CD14-positive monocyte (primary cell): ENCODE measurements at regions not wholly inside any gene's neighbourhood (a gene's known extent, or its start where the extent isn't known, plus 50 kb on each side); places are given as distances from the start of the nearest gene placed in this dataset.

Experiments
- DNase-seq, 3 donors: peaks; one replicate each; pipeline ENCODE4 v3.0.0-alpha.2; 2011 to 2022
- H2AFZ ChIP-seq: 2 replicates; pipeline ENCODE4 v1.6.0; 2012; ENCODE audit warnings: mild to moderate bottlenecking, low read depth, low read length, inconsistent platforms; ENCODE audit not compliant: insufficient read depth, poor library complexity, severe bottlenecking
- H3K27ac ChIP-seq, 2 donors: 1 replicate in 1 of 2; 2 replicates in 1 of 2; pipeline ENCODE4 v1.5.1; 2012 to 2013; ENCODE audit warnings: low read length in 2 of 2, control low read depth in 1 of 2, inconsistent platforms in 1 of 2, low read depth in 1 of 2, mild to moderate bottlenecking in 1 of 2
- H3K27me3 ChIP-seq, 2 donors: one replicate each; pipeline versions ENCODE4 v1.6.0 to v1.6.1; 2011 to 2013; ENCODE audit warnings: low read length in 2 of 2; ENCODE audit not compliant: control insufficient read depth in 2 of 2, insufficient read depth in 2 of 2
- H3K36me3 ChIP-seq, 2 donors: replicated peaks in 1 of 2; 1 replicate in 1 of 2; 2 replicates in 1 of 2; pipeline versions ENCODE4 v1.5.1 to v1.6.1; 2012 to 2013; ENCODE audit warnings: low read length in 2 of 2, control low read depth in 1 of 2, inconsistent platforms in 1 of 2, mild to moderate bottlenecking in 1 of 2; ENCODE audit not compliant: insufficient read depth in 2 of 2, control insufficient read depth in 1 of 2
- H3K4me1 ChIP-seq, 2 donors: 1 replicate in 1 of 2; 2 replicates in 1 of 2; pipeline versions ENCODE4 v1.5.1 to v1.6.1; 2012 to 2013; ENCODE audit warnings: low read length in 2 of 2, control low read depth in 1 of 2, inconsistent platforms in 1 of 2, mild to moderate bottlenecking in 1 of 2, moderate library complexity in 1 of 2; ENCODE audit not compliant: insufficient read depth in 2 of 2, control insufficient read depth in 1 of 2
- H3K4me2 ChIP-seq: replicated peaks from 2 replicates; pipeline ENCODE3; 2012; ENCODE audit warnings: low read length, moderate library complexity, mild to moderate bottlenecking; ENCODE audit not compliant: poor library complexity, severe bottlenecking; ENCODE audit errors: extremely low read depth
- H3K4me3 ChIP-seq, 3 experiments: fragments of 200-600 bp in 1 of 3; sonication (generic) in 1 of 3; replicated peaks in 1 of 3; 1 replicate in 2 of 3; 2 replicates in 1 of 3; pipeline ENCODE4 v1.5.1; 2011 to 2013; ENCODE audit warnings: low read length in 3 of 3, mild to moderate bottlenecking in 3 of 3, control low read depth in 2 of 3, low read depth in 2 of 3, inconsistent platforms in 1 of 3, moderate library complexity in 1 of 3
- H3K79me2 ChIP-seq: 2 replicates; pipeline ENCODE4 v1.6.0; 2012; ENCODE audit warnings: mild to moderate bottlenecking, control low read depth, inconsistent platforms, low read length, moderate library complexity; ENCODE audit not compliant: insufficient read depth
- H3K9ac ChIP-seq: 2 replicates; pipeline ENCODE4 v1.6.0; 2017; ENCODE audit warnings: low read length, mild to moderate bottlenecking; ENCODE audit not compliant: insufficient read depth, poor library complexity, severe bottlenecking
- H3K9me3 ChIP-seq, 2 donors: replicated peaks in 1 of 2; 1 replicate in 1 of 2; 2 replicates in 1 of 2; pipeline versions ENCODE4 v1.5.1 to v1.6.1; 2012 to 2013; ENCODE audit warnings: low read length in 2 of 2, control low read depth in 1 of 2; ENCODE audit not compliant: control insufficient read depth in 1 of 2, insufficient read depth in 1 of 2
- H4K20me1 ChIP-seq: 2 replicates; pipeline ENCODE4 v1.6.0; 2012; ENCODE audit warnings: mild to moderate bottlenecking, low read length, control low read depth, moderate library complexity; ENCODE audit not compliant: insufficient read depth
- H3K27ac Mint-ChIP-seq, 7 donors: one replicate each; pipeline ENCODE4 v1.8.0; 2020; ENCODE audit warnings: mild to moderate bottlenecking in 7 of 7, mixed read lengths in 7 of 7, moderate library complexity in 6 of 7, inconsistent platforms in 2 of 7
- H3K27me3 Mint-ChIP-seq, 3 donors: one replicate each; pipeline ENCODE4 v1.8.0; 2021 to 2022; ENCODE audit warnings: low read depth in 3 of 3, mild to moderate bottlenecking in 3 of 3, mixed read lengths in 3 of 3, moderate library complexity in 3 of 3, inconsistent platforms in 1 of 3
- H3K36me3 Mint-ChIP-seq, 2 donors: one replicate each; pipeline ENCODE4 v1.8.0; 2020; ENCODE audit warnings: mixed read lengths in 2 of 2, inconsistent platforms in 1 of 2, mild to moderate bottlenecking in 1 of 2
- H3K4me1 Mint-ChIP-seq: one replicate; pipeline ENCODE4 v1.8.0; 2020; ENCODE audit warnings: mild to moderate bottlenecking, mixed read lengths
- H3K4me3 Mint-ChIP-seq, 2 donors: one replicate each; pipeline ENCODE4 v1.8.0; 2020; ENCODE audit warnings: mild to moderate bottlenecking in 2 of 2, mixed read lengths in 2 of 2, moderate library complexity in 1 of 2
- H3K9me3 Mint-ChIP-seq, 7 donors: one replicate each; pipeline ENCODE4 v1.8.0; 2020 to 2022; ENCODE audit warnings: mixed read lengths in 7 of 7, mild to moderate bottlenecking in 6 of 7, moderate library complexity in 6 of 7, inconsistent platforms in 2 of 7
- WGBS: methylation state at CpG from one replicate; pipeline ENCODE4 v1.1.5; 2013; ENCODE audit warnings: missing lambda C conversion rate; ENCODE audit not compliant: insufficient coverage; 5-methylcytosine and 5-hydroxymethylcytosine counted together
- intact Hi-C, 2 donors: fragments of 100-400 bp; cut with micrococcal nuclease; formaldehyde crosslinking; loops; one replicate each; pipeline versions ENCODE4 v1.15.0 to v1.15.1; 2023
- TF ChIP-seq, protein P1 (sequence below): fragments of 200-600 bp; IDR thresholded peaks from one replicate; pipeline ENCODE4 v1.8.0; 2022; ENCODE audit warnings: antibody characterized with exemption, mild to moderate bottlenecking

DNA sequence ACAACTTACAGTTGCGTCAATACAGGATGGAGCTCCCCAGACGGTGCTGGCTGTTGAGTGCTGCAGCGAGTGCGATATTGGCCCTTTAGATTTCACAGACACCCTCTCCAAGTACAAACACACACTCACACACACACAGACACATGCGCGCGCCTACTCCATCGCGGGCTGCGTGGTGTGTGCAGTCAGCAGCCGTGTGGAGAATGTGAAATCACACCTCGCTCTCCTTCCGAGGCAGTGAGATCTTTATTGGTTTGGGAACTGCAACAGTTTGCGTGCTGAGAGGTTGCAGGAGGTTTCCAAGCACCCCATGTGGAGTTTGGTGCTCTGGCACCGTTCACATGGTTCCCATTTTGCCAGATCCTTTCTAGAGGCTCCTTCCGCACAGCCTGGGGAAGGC, 372.2 kb downstream of the RRAGC start:
- Histone ChIP-seq H3K4me3 (no peak overlapping the region), H3K79me2 (no peaks in the 10 kb centered on the region), H3K27ac (no peak overlapping the region), H2AFZ (no peak overlapping the region), H3K27me3 (peaks cover 0 to 2% of the 10 kb centered on the region in 2 donors), H3K4me1 (no peaks in the 10 kb centered on the region), H3K9ac (no peak overlapping the region), H4K20me1 (no peaks in the 10 kb centered on the region), H3K4me2 (no peak overlapping the region), H3K36me3 (no peaks in the 10 kb centered on the region), H3K9me3 (no peaks in the 10 kb centered on the region)
- H3K4me1 Mint-ChIP-seq: no peaks in the 10 kb centered on the region
- peaks cover 16 to 22% (median 18%) of the 10 kb centered on the region in 3 donors for H3K27me3 Mint-ChIP-seq
- H3K36me3 Mint-ChIP-seq: no peaks in the 10 kb centered on the region
- H3K9me3 Mint-ChIP-seq: peaks cover 0 to 9% (median 2%) of the 10 kb centered on the region in 7 donors
- 93% methylated on average over 5 of the region's 16 CpGs for WGBS
- intact Hi-C loops: no loop called here
- H3K4me3 Mint-ChIP-seq: peak overlapping the region in 1 of 2 donors; percentile 19
- no peak for DNase-seq
- no peak overlapping the region for H3K27ac Mint-ChIP-seq
- TF ChIP-seq, protein P1, sequence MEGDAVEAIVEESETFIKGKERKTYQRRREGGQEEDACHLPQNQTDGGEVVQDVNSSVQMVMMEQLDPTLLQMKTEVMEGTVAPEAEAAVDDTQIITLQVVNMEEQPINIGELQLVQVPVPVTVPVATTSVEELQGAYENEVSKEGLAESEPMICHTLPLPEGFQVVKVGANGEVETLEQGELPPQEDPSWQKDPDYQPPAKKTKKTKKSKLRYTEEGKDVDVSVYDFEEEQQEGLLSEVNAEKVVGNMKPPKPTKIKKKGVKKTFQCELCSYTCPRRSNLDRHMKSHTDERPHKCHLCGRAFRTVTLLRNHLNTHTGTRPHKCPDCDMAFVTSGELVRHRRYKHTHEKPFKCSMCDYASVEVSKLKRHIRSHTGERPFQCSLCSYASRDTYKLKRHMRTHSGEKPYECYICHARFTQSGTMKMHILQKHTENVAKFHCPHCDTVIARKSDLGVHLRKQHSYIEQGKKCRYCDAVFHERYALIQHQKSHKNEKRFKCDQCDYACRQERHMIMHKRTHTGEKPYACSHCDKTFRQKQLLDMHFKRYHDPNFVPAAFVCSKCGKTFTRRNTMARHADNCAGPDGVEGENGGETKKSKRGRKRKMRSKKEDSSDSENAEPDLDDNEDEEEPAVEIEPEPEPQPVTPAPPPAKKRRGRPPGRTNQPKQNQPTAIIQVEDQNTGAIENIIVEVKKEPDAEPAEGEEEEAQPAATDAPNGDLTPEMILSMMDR: no peak

DNA sequence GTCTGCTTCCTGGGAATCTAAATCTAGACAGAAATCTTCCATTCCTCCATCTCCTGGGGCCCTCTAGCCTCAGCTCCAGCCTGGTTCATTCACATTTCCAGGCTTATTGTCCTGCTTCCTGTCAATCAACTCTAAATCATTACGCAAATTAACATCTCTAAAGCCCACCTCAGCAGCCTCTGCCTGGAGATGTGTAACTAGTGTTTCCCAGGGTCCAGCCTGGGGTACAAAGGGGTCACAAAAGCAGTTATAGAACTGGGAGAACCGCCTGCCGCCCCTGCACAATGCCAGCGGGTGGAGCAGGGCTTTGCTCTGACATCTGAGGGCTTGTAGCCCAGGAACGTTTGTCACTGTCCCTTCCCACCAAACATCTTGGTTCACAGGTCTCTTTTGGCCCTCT, 373.5 kb downstream of the RRAGC start:
- TF ChIP-seq, protein P1: no peak
- no peak overlapping the region for H3K4me2 ChIP-seq
- intact Hi-C loops: no loop called here

More for the DNA sequence above, 373.5 kb downstream of the RRAGC start:
- H3K4me1 ChIP-seq: no peaks in the 10 kb centered on the region
- no peak overlapping the region for H3K9ac ChIP-seq
- no peak overlapping the region for H2AFZ ChIP-seq
- Mint-ChIP-seq H3K9me3 (peaks cover 0 to 7% (median 2%) of the 10 kb centered on the region in 7 donors), H3K27ac (peak overlapping the region in 1 of 7 donors; percentile 33), H3K27me3 (peaks cover 16 to 19% (median 19%) of the 10 kb centered on the region in 3 donors), H3K4me3 (no peak overlapping the region), H3K36me3 (no peaks in the 10 kb centered on the region), H3K4me1 (peaks cover 4% of the 10 kb centered on the region)
- no peak overlapping the region for H3K4me3 ChIP-seq
- no peaks in the 10 kb centered on the region for H3K79me2 ChIP-seq
- H3K27me3 ChIP-seq: peaks cover 0 to 2% of the 10 kb centered on the region in 2 donors
- WGBS: 48% methylated on average over 4 of the region's 5 CpGs
- no peaks in the 10 kb centered on the region for H4K20me1 ChIP-seq
- H3K9me3 ChIP-seq: no peaks in the 10 kb centered on the region
- no peak for DNase-seq
- H3K36me3 ChIP-seq: no peaks in the 10 kb centered on the region
- no peak overlapping the region for H3K27ac ChIP-seq
